GM10248 (cell line): ENCODE measurements at regions not wholly inside any gene's neighbourhood (a gene's known extent, or its start where the extent isn't known, plus 50 kb on each side); places are given as distances from the start of the nearest gene placed in this dataset.

Experiments
- CTCF ChIA-PET: fragments of 300-600 bp; sonication (Branson Sonifier 250); formaldehyde crosslinking; extraction: SDS; loops from one replicate; lab custom pipeline; 2021; ENCODE audit warnings: antibody characterized with exemption; lab: Yijun Ruan, JAX
- POLR2A ChIA-PET: fragments of 350-650 bp; sonication (Branson Sonifier 250); formaldehyde crosslinking; extraction: SDS; loops from one replicate; lab custom pipeline; 2020; ENCODE audit warnings: antibody characterized with exemption; lab: Yijun Ruan, JAX
- DNase-seq: peaks from one replicate; pipeline ENCODE4 v3.0.0; 2012; ENCODE audit errors: extremely low spot score
- TF ChIP-seq, protein P1 (sequence below): IDR thresholded peaks from 2 replicates; pipeline ENCODE4 v1.5.1; 2012; ENCODE audit warnings: mild to moderate bottlenecking, low read depth; ENCODE audit errors: extremely low read depth, missing control alignments, control extremely low read depth

DNA sequence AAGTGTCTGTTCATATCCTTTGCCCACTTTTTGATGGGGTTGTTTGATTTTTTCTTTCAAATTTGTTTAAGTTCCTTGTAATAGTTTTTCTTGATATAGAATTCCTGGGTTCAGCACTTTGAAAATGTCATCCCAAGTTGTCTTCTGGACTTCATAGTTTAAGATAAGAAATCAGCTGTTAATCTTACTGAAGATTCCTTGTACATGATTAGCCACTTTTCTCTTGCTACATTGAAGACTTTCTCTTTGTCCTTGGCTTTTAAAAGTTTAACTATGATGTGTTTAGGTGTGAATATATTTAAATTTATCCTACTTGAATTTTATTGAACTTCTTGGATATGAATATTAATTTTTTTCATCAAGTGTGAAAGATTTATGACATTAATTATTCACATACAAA, 387.2 kb upstream of the CWC22 start:
- ChIA-PET CTCF (interaction anchor here (1.2 kb wide), 1 partner anchor 268 kb away, joined by 3 read pairs; no protein-coding TSS in a partner anchor), POLR2A (no interaction called here)
- no peak for DNase-seq
- TF ChIP-seq, protein P1, sequence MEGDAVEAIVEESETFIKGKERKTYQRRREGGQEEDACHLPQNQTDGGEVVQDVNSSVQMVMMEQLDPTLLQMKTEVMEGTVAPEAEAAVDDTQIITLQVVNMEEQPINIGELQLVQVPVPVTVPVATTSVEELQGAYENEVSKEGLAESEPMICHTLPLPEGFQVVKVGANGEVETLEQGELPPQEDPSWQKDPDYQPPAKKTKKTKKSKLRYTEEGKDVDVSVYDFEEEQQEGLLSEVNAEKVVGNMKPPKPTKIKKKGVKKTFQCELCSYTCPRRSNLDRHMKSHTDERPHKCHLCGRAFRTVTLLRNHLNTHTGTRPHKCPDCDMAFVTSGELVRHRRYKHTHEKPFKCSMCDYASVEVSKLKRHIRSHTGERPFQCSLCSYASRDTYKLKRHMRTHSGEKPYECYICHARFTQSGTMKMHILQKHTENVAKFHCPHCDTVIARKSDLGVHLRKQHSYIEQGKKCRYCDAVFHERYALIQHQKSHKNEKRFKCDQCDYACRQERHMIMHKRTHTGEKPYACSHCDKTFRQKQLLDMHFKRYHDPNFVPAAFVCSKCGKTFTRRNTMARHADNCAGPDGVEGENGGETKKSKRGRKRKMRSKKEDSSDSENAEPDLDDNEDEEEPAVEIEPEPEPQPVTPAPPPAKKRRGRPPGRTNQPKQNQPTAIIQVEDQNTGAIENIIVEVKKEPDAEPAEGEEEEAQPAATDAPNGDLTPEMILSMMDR: no peak

DNA sequence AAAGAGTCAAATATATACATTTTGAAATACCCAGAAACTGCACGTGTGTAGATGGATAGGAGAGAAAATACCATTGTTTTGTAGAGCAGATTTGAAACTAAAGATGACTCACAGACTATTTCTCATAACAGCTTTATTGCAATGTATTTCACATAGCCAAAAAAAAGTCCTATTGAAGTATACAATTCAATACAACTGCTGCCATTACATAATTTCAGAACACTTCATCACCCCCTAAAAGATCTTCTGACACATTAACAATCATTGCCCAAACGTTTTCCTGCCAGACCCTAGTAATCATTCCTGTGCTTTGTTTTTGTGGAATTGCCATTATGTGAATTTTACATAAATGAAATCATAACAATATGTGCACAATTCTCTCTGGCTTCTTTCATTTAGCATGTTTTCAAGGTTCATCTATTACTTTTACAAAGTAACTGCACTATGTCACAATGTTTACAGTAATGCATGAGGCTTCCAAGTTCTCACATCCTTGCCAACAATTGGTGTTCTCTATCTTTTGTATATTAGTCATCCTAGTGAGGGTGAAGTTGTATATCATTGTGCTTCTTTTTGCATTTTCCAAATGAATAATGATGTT, 378.6 kb upstream of the CWC22 start:
- ChIA-PET CTCF (no interaction called here), POLR2A (no interaction called here)
- no peak for DNase-seq
- TF ChIP-seq, protein P1: no peak

DNA sequence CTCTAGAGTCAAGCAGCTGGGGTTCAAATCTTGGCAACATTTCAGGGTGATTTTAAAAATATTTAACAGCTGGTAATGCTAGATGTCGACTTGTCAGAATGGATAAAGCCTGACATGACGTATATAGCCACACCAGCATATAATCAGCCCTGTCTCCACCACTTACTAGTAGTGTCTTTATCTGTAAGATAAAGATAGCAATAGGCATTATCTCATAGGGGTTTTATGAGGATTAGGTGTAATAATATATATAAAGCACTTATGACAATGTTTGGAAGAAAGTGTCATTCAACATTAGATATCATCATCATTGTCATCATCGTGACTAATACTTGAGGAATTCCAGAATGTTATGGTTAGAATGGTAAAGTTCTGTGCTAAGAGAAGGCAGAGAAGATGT, 369.0 kb upstream of the CWC22 start:
- CTCF ChIA-PET: no interaction called here
- POLR2A ChIA-PET: no interaction called here
- TF ChIP-seq, protein P1: no peak
- no peak for DNase-seq

DNA sequence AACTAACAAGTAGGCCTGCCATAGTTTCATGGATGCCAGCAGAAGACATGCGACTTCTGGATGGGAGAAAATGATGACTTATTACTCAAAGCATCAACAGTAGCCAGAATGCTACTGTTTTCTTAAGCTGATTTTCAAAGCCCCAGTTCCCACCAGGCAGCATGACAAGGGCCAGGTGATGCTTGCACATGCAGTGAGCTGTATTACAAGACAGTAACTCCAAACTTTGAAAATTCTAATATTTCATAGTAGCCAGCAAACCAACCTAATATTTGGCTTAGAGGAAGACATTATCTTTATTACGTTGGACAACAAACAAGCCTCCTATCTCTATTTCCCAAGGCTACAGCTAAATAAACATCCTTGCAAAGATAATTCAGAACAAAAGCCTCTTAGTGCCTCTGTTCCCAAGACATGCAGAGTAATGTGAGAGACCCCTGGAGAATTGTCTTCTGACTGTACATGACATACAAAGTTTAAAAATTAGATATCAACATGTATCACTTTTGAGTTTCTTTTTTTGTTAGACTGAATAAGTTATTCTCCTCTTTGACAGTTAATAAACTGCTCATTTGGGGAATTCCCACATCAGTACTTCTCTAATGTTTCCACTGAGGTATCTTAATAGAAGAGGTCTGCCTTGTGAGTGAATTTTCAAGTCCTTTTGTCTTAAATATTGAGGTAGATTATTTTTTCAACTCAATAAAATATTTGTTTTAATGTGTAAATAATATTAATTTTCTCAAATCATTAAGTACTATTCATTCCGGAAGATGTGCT, 367.6 kb upstream of the CWC22 start:
- POLR2A ChIA-PET: no interaction called here
- no peak for DNase-seq
- CTCF ChIA-PET: no interaction called here
- TF ChIP-seq, protein P1: no peak

DNA sequence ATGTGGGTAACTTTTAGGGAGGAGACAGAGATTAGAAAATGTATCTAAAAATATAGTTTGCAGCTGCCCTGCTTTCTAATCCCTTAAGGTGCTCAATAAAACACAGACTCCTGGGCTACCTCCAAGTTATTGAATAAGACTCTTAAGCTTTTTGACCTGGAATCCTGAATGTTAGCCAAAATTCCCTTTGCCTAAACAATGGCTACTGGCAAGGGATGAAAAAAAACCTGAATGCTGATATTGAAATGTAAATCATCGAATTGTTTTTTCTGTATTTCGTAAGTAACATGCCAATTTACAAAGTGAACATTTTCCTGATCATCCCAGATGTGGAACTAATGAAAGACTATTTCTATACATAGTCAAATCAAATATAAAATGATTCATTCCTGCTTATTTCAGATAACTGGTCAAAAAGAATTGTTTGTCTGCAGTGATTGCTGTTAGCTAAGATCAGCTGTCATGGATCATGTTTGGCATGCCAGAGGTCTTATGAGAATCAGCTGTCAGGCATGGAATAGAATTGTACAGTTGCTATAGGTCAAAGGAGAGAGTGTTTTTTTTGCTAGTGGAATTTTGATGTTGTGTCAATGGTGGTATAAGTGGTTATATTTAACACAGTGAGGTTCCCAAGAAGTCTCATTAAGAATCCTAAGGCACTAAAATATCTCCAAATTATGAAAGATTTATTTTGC, 363.6 kb upstream of the CWC22 start:
- TF ChIP-seq, protein P1: no peak
- ChIA-PET CTCF (no interaction called here), POLR2A (no interaction called here)
- DNase-seq: no peak

DNA sequence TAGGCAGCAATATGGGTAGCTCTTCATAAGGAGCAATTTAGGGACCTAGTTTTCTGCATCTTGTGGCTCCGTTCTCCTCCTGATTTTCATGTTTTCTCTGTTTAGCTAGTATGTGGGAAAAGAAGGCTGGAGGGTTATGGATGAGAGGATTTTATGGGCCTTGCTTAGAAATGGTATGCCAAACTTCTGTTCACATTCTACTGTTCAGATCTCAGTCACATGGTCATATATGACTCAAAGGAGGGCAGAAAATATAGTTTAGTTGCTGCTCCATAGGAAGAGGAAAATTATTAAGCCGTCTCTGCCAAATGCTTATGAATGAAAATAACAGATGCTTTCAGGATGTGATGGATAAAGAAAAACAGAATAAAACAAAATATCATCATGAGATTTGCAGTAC, 361.8 kb upstream of the CWC22 start:
- CTCF ChIA-PET: no interaction called here
- no peak for DNase-seq
- POLR2A ChIA-PET: no interaction called here
- TF ChIP-seq, protein P1: no peak
